ENCODE measurements at regions not wholly inside any gene's neighbourhood (a gene's known extent, or its start where the extent isn't known, plus 50 kb on each side); places are given as distances from the start of the nearest gene placed in this dataset.

DNA sequence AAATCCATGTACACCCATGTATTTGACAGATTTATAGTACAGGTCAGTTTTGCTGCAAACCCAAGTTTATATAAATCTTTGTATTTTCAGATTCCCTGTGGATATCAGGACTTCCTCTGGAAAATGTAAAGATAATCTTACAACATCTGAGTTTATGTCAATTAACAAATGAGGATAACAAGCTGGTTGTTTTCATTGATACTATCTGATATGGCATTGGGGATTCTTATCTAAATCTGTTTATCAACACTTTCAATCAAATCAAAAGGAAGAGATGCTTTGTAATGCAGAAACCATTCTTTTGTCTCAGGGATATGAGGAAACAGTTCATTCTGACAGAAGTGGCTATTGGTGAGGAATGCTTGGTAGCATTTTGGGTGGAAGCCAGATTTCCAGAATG is 64.9 kb upstream of the FAM204A start:
- no peak for TF ChIP-seq ARNTL (CRISPR knock-in tag; IDR thresholded peaks at IDR 0.05; ENCODE audit: borderline replicate concordance, low read depth)
- TF ChIP-seq, protein P1, sequence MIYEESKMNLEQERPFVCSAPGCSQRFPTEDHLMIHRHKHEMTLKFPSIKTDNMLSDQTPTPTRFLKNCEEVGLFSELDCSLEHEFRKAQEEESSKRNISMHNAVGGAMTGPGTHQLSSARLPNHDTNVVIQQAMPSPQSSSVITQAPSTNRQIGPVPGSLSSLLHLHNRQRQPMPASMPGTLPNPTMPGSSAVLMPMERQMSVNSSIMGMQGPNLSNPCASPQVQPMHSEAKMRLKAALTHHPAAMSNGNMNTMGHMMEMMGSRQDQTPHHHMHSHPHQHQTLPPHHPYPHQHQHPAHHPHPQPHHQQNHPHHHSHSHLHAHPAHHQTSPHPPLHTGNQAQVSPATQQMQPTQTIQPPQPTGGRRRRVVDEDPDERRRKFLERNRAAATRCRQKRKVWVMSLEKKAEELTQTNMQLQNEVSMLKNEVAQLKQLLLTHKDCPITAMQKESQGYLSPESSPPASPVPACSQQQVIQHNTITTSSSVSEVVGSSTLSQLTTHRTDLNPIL (CRISPR knock-in tag; IDR thresholded peaks at IDR 0.05; ENCODE audit: low read depth) = no peak
- TF ChIP-seq TOX (CRISPR knock-in tag; IDR thresholded peaks at IDR 0.05; ENCODE audit: borderline replicate concordance) = no peak
- TF ChIP-seq, protein P2, sequence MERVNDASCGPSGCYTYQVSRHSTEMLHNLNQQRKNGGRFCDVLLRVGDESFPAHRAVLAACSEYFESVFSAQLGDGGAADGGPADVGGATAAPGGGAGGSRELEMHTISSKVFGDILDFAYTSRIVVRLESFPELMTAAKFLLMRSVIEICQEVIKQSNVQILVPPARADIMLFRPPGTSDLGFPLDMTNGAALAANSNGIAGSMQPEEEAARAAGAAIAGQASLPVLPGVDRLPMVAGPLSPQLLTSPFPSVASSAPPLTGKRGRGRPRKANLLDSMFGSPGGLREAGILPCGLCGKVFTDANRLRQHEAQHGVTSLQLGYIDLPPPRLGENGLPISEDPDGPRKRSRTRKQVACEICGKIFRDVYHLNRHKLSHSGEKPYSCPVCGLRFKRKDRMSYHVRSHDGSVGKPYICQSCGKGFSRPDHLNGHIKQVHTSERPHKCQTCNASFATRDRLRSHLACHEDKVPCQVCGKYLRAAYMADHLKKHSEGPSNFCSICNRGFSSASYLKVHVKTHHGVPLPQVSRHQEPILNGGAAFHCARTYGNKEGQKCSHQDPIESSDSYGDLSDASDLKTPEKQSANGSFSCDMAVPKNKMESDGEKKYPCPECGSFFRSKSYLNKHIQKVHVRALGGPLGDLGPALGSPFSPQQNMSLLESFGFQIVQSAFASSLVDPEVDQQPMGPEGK (CRISPR knock-in tag; IDR thresholded peaks at IDR 0.05; ENCODE audit: borderline replicate concordance) = no peak
- TF ChIP-seq ZNF8 (CRISPR knock-in tag; IDR thresholded peaks at IDR 0.05) = no peak

All from SK-N-SH treated with all-trans-retinoic acid at 6 μM for 48 hours (cell line).